Ovary (tissue), 3 donors: ENCODE measurements at regions not wholly inside any gene's neighbourhood (a gene's known extent, or its start where the extent isn't known, plus 50 kb on each side); places are given as distances from the start of the nearest gene placed in this dataset.

Experiments
- CTCF ChIP-seq, 3 donors: fragments of 450-650 bp in 2 of 3; fragments of 200-600 bp in 1 of 3; IDR thresholded peaks; one replicate each; pipeline versions ENCODE4 v1.5.1 to v1.8.0; 2016 to 2022; ENCODE audit warnings: antibody characterized with exemption in 3 of 3, mild to moderate bottlenecking in 1 of 3
- EP300 ChIP-seq: sonication (generic); formaldehyde crosslinking; IDR thresholded peaks from one replicate; pipeline ENCODE4 v1.6.1; 2017; ENCODE audit warnings: antibody characterized with exemption
- POLR2A ChIP-seq: fragments of 450-650 bp; IDR thresholded peaks from one replicate; pipeline ENCODE4 v1.6.1; 2017; ENCODE audit warnings: antibody characterized with exemption, mild to moderate bottlenecking, moderate library complexity
- donor health status: DM: no; HTN: no; CAD: no.

GRCh38 chr6:71678091-71678490 lies 208.3 kb upstream of the RIMS1 start:
- no peak for TF ChIP-seq EP300
- TF ChIP-seq CTCF (IDR thresholded peaks at IDR 0.05): no peak
- no peak for TF ChIP-seq POLR2A
